Neural cell (in vitro differentiated cells): ENCODE measurements at regions not wholly inside any gene's neighbourhood (a gene's known extent, or its start where the extent isn't known, plus 50 kb on each side); places are given as distances from the start of the nearest gene placed in this dataset.

Experiments used
- EP300 ChIP-seq: fragments of 450-650 bp; conservative IDR thresholded peaks from 2 replicates; pipeline ENCODE4 v1.6.1; 2014; ENCODE audit warnings: antibody characterized with exemption, mild to moderate bottlenecking, moderate library complexity; ENCODE audit not compliant: poor library complexity, severe bottlenecking
- EZH2 ChIP-seq: fragments of 200-600, 300-800 bp; shearing (Covaris generic), sonication (generic); IDR thresholded peaks from 2 replicates; pipeline ENCODE4 v1.6.1; 2014; ENCODE audit warnings: antibody characterized with exemption, low read length, borderline replicate concordance, mild to moderate bottlenecking; ENCODE audit not compliant: insufficient read depth, poor library complexity, severe bottlenecking
- RAD21 ChIP-seq: fragments of 450-650 bp; conservative IDR thresholded peaks from 2 replicates; pipeline ENCODE4 v1.6.1; 2014; ENCODE audit warnings: antibody characterized with exemption, mild to moderate bottlenecking, moderate library complexity
- SMC3 ChIP-seq: fragments of 450-650 bp; conservative IDR thresholded peaks from 2 replicates; pipeline ENCODE4 v1.6.1; 2014; ENCODE audit warnings: antibody characterized with exemption, mild to moderate bottlenecking, moderate library complexity; ENCODE audit not compliant: poor library complexity
- TF ChIP-seq, protein P1 (sequence below): fragments of 450-650 bp; IDR thresholded peaks from 2 replicates; pipeline ENCODE4 v1.5.1; 2014; ENCODE audit warnings: antibody characterized with exemption, mild to moderate bottlenecking, moderate library complexity; ENCODE audit not compliant: poor library complexity, severe bottlenecking
- TF ChIP-seq, protein P2 (sequence below): IDR thresholded peaks from 2 replicates; pipeline ENCODE4 v1.6.1; 2012; ENCODE audit warnings: borderline replicate concordance

DNA sequence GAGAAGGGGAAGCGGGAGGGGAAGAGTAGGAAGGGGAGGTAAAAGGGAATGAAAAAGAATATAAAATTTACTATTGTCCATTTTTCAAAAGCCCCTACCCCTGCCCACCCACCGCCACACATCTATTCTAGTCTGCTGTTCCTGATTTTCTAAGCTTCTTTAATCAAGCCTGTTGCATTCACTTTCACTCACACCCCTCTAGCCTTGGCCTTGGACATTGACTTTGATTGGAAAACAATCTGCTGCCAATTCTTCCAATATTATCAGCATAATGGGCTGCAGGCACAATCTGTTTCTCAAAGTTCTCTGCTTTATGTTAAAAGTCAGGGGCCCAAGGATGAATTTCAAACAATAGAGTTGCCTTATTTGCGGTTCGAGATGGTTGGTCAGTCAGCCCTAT lies 281.2 kb downstream of the SETD4 start:
- TF ChIP-seq, protein P1, sequence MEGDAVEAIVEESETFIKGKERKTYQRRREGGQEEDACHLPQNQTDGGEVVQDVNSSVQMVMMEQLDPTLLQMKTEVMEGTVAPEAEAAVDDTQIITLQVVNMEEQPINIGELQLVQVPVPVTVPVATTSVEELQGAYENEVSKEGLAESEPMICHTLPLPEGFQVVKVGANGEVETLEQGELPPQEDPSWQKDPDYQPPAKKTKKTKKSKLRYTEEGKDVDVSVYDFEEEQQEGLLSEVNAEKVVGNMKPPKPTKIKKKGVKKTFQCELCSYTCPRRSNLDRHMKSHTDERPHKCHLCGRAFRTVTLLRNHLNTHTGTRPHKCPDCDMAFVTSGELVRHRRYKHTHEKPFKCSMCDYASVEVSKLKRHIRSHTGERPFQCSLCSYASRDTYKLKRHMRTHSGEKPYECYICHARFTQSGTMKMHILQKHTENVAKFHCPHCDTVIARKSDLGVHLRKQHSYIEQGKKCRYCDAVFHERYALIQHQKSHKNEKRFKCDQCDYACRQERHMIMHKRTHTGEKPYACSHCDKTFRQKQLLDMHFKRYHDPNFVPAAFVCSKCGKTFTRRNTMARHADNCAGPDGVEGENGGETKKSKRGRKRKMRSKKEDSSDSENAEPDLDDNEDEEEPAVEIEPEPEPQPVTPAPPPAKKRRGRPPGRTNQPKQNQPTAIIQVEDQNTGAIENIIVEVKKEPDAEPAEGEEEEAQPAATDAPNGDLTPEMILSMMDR, result no peak
- TF ChIP-seq EZH2 (no peak), RAD21 (no peak), EP300 (no peak), SMC3 (no peak)
- TF ChIP-seq, protein P2, sequence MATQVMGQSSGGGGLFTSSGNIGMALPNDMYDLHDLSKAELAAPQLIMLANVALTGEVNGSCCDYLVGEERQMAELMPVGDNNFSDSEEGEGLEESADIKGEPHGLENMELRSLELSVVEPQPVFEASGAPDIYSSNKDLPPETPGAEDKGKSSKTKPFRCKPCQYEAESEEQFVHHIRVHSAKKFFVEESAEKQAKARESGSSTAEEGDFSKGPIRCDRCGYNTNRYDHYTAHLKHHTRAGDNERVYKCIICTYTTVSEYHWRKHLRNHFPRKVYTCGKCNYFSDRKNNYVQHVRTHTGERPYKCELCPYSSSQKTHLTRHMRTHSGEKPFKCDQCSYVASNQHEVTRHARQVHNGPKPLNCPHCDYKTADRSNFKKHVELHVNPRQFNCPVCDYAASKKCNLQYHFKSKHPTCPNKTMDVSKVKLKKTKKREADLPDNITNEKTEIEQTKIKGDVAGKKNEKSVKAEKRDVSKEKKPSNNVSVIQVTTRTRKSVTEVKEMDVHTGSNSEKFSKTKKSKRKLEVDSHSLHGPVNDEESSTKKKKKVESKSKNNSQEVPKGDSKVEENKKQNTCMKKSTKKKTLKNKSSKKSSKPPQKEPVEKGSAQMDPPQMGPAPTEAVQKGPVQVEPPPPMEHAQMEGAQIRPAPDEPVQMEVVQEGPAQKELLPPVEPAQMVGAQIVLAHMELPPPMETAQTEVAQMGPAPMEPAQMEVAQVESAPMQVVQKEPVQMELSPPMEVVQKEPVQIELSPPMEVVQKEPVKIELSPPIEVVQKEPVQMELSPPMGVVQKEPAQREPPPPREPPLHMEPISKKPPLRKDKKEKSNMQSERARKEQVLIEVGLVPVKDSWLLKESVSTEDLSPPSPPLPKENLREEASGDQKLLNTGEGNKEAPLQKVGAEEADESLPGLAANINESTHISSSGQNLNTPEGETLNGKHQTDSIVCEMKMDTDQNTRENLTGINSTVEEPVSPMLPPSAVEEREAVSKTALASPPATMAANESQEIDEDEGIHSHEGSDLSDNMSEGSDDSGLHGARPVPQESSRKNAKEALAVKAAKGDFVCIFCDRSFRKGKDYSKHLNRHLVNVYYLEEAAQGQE, result no peak
